ENCODE measurements at regions not wholly inside any gene's neighbourhood (a gene's known extent, or its start where the extent isn't known, plus 50 kb on each side); places are given as distances from the start of the nearest gene placed in this dataset.

DNA sequence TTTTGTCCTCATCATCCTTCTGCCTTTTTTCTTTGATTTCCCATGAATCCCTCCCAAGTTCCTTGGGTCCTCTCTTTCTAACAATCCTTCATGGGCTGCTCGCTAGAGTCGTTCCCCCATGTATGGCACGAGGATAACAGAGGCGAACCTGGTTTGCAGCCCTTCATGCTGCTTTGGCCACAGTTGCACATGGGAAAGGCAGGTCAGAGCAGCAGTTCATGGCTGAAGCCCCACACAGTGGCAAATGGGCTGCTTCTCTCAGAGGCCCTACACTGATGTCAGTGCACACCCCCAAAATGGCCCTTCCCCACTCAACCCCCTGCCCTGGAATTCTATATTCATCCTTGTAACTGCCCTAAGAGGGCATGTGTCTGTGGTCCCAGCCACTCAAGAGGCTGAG, 335.4 kb upstream of the IGF1R start:
- TF ChIP-seq, protein P1, sequence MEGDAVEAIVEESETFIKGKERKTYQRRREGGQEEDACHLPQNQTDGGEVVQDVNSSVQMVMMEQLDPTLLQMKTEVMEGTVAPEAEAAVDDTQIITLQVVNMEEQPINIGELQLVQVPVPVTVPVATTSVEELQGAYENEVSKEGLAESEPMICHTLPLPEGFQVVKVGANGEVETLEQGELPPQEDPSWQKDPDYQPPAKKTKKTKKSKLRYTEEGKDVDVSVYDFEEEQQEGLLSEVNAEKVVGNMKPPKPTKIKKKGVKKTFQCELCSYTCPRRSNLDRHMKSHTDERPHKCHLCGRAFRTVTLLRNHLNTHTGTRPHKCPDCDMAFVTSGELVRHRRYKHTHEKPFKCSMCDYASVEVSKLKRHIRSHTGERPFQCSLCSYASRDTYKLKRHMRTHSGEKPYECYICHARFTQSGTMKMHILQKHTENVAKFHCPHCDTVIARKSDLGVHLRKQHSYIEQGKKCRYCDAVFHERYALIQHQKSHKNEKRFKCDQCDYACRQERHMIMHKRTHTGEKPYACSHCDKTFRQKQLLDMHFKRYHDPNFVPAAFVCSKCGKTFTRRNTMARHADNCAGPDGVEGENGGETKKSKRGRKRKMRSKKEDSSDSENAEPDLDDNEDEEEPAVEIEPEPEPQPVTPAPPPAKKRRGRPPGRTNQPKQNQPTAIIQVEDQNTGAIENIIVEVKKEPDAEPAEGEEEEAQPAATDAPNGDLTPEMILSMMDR (IDR thresholded peaks at IDR 0.05): no peak
- no peak for TF ChIP-seq POLR2A (IDR thresholded peaks at IDR 0.05)
